ENCODE measurements at regions not wholly inside any gene's neighbourhood (a gene's known extent, or its start where the extent isn't known, plus 50 kb on each side); places are given as distances from the start of the nearest gene placed in this dataset.
"Not testable (repeated sequence)": the region's sequence is repeated elsewhere in the genome, so short reads cannot be mapped to it uniquely, and the experiment has no call there.

GRCh38 chr16:58847902-58848661, 114.0 kb upstream of the GOT2 start:
- Mint-ChIP-seq H3K4me3 (ENCODE audit: unreplicated experiment) (no peak overlapping the region), H3K27me3 (ENCODE audit: unreplicated experiment) (peaks cover 1% of the 10 kb centered on the region), H3K36me3 (ENCODE audit: unreplicated experiment) (no peaks in the 10 kb centered on the region), H3K9me3 (ENCODE audit: unreplicated experiment) (peaks cover 3% of the 10 kb centered on the region), H3K4me1 (ENCODE audit: low read depth, unreplicated experiment) (peaks cover 3% of the 10 kb centered on the region), H3K27ac (ENCODE audit: unreplicated experiment) (no peak overlapping the region)
- no peak for DNase-seq
- no peak for TF ChIP-seq CTCF (IDR thresholded peaks at IDR 0.05; ENCODE audit: partially characterized antibody, unreplicated experiment)

- not testable (repeated sequence) for H3K36me3 Mint-ChIP-seq (ENCODE audit: unreplicated experiment); H3K4me3 Mint-ChIP-seq (ENCODE audit: unreplicated experiment)
These were observed 112.1 kb upstream of the GOT2 start for GRCh38 chr16:58846226-58846625.

GRCh38 chr16:58843675-58844074, 109.6 kb upstream of the GOT2 start:
- Mint-ChIP-seq H3K36me3 (ENCODE audit: unreplicated experiment) (no peaks in the 10 kb centered on the region), H3K27me3 (ENCODE audit: unreplicated experiment) (peaks cover 1% of the 10 kb centered on the region), H3K27ac (ENCODE audit: unreplicated experiment) (no peak overlapping the region), H3K9me3 (ENCODE audit: unreplicated experiment) (peaks cover 3% of the 10 kb centered on the region), H3K4me1 (ENCODE audit: low read depth, unreplicated experiment) (peaks cover 3% of the 10 kb centered on the region), H3K4me3 (ENCODE audit: unreplicated experiment) (no peak overlapping the region)
- DNase-seq = no peak
- TF ChIP-seq CTCF (IDR thresholded peaks at IDR 0.05; ENCODE audit: partially characterized antibody, unreplicated experiment) = no peak

More at GRCh38 chr16:58846226-58846625, 112.1 kb upstream of the GOT2 start:
- not testable (repeated sequence) for H3K4me1 Mint-ChIP-seq (ENCODE audit: low read depth, unreplicated experiment); H3K27me3 Mint-ChIP-seq (ENCODE audit: unreplicated experiment); DNase-seq; H3K9me3 Mint-ChIP-seq (ENCODE audit: unreplicated experiment); H3K27ac Mint-ChIP-seq (ENCODE audit: unreplicated experiment)

- no peak for DNase-seq
- Mint-ChIP-seq H3K4me3 (ENCODE audit: unreplicated experiment) (no peak overlapping the region), H3K27me3 (ENCODE audit: unreplicated experiment) (peaks cover 1% of the 10 kb centered on the region), H3K36me3 (ENCODE audit: unreplicated experiment) (no peaks in the 10 kb centered on the region), H3K9me3 (ENCODE audit: unreplicated experiment) (peaks cover 3% of the 10 kb centered on the region), H3K4me1 (ENCODE audit: low read depth, unreplicated experiment) (peaks cover 3% of the 10 kb centered on the region), H3K27ac (ENCODE audit: unreplicated experiment) (no peak overlapping the region)
- TF ChIP-seq CTCF (IDR thresholded peaks at IDR 0.05; ENCODE audit: partially characterized antibody, unreplicated experiment) = no peak
These were observed 108.6 kb upstream of the GOT2 start for GRCh38 chr16:58842746-58843145.

- no peak overlapping the region for H3K4me3 Mint-ChIP-seq (ENCODE audit: unreplicated experiment)
- H3K27ac Mint-ChIP-seq (ENCODE audit: unreplicated experiment) = no peak overlapping the region
- peaks cover 3% of the 10 kb centered on the region for H3K9me3 Mint-ChIP-seq (ENCODE audit: unreplicated experiment)
- peaks cover 3% of the 10 kb centered on the region for H3K4me1 Mint-ChIP-seq (ENCODE audit: low read depth, unreplicated experiment)
- DNase-seq = no peak
- H3K27me3 Mint-ChIP-seq (ENCODE audit: unreplicated experiment) = peaks cover 1% of the 10 kb centered on the region
- no peaks in the 10 kb centered on the region for H3K36me3 Mint-ChIP-seq (ENCODE audit: unreplicated experiment)
- no peak for TF ChIP-seq CTCF (IDR thresholded peaks at IDR 0.05; ENCODE audit: partially characterized antibody, unreplicated experiment)
These were observed 108.0 kb upstream of the GOT2 start for GRCh38 chr16:58842156-58842555.

Data from glutamatergic neuron (in vitro differentiated cells).